ENCODE measurements at regions not wholly inside any gene's neighbourhood (a gene's known extent, or its start where the extent isn't known, plus 50 kb on each side); places are given as distances from the start of the nearest gene placed in this dataset.

GRCh38 chr1:219797009-219797408 lies 131.3 kb downstream of the SLC30A10 start:
- Histone ChIP-seq H3K27ac (ENCODE audit: insufficient read length, low read depth, low read length) (no peak overlapping the region), H4K5ac (ENCODE audit: insufficient read length, low read depth, low read length) (no peak overlapping the region), H4K8ac (replicated peaks; ENCODE audit: insufficient read length, low read depth, low read length) (no peak overlapping the region), H3K9ac (ENCODE audit: extremely low read depth, insufficient read length, low read length) (no peak overlapping the region), H3K23me2 (ENCODE audit: insufficient read length, low read depth, low read length, poor library complexity, severe bottlenecking) (no peaks in the 10 kb centered on the region), H3K79me1 (ENCODE audit: insufficient read depth, low read depth, low read length, poor library complexity, severe bottlenecking) (no peaks in the 10 kb centered on the region), H3K27me3 (ENCODE audit: insufficient read depth, low read length) (no peaks in the 10 kb centered on the region), H3K56ac (ENCODE audit: insufficient read length, low read depth, low read length) (no peak overlapping the region), H2AFZ (ENCODE audit: low read length) (no peak overlapping the region), H2BK15ac (ENCODE audit: low read depth, low read length) (no peak overlapping the region), H4K20me1 (ENCODE audit: control insufficient read depth, insufficient read depth, insufficient read length) (no peaks in the 10 kb centered on the region), H2AK5ac (ENCODE audit: insufficient read length, low read length) (no peak overlapping the region), H3K4me2 (ENCODE audit: insufficient read depth, insufficient read length, low read length) (no peak overlapping the region), H3K4ac (ENCODE audit: low read depth, low read length) (no peak overlapping the region), H2BK20ac (ENCODE audit: low read depth, low read length, poor library complexity, severe bottlenecking) (no peak overlapping the region), H3K9me3 (ENCODE audit: control insufficient read depth, low read depth, low read length) (no peaks in the 10 kb centered on the region), H3K18ac (ENCODE audit: insufficient read length, low read depth, low read length) (no peak overlapping the region), H3K23ac (ENCODE audit: insufficient read length, low read depth, low read length) (no peak overlapping the region), H2BK12ac (ENCODE audit: insufficient read length, low read depth, low read length) (no peak overlapping the region), H4K91ac (ENCODE audit: insufficient read length, low read depth, low read length) (no peak overlapping the region), H3K4me1 (ENCODE audit: insufficient read depth, low read length) (no peaks in the 10 kb centered on the region), H2BK120ac (ENCODE audit: low read depth, low read length, poor library complexity, severe bottlenecking) (no peak overlapping the region), H3T11ph (ENCODE audit: low read length) (no peak overlapping the region), H3K79me2 (ENCODE audit: insufficient read depth, low read length) (no peaks in the 10 kb centered on the region), H3K14ac (ENCODE audit: insufficient read depth, low read length) (no peak overlapping the region), H2BK5ac (ENCODE audit: insufficient read length, low read length) (no peak overlapping the region)
- no peak for DNase-seq
- peaks cover 0 to 3% of the 10 kb centered on the region in 2 experiments; a peak in 1 of 4 replicates for H3K4me1 Mint-ChIP-seq
- no peaks in the 10 kb centered on the region; a peak in 1 of 5 replicates for H3K9me3 Mint-ChIP-seq
- H3K27ac Mint-ChIP-seq = no peak overlapping the region
- no peaks in the 10 kb centered on the region for H3K27me3 Mint-ChIP-seq (ENCODE audit: low read depth)
- no peaks in the 10 kb centered on the region for H3K36me3 Mint-ChIP-seq (ENCODE audit: insufficient read depth in 1 of 3, low read depth in 3 of 3)
- TF ChIP-seq CTCF (conservative IDR thresholded peaks at IDR 0.05) = no peak
- no peak overlapping the region for H3K4me3 Mint-ChIP-seq

All from H9 (cell line).